PC-9 (cell line): ENCODE measurements at regions not wholly inside any gene's neighbourhood (a gene's known extent, or its start where the extent isn't known, plus 50 kb on each side); places are given as distances from the start of the nearest gene placed in this dataset.

Experiments used
- BruUV-seq: library from RNA; stranded (reverse); fragments of 400-500 nt; replicated peaks from 2 replicates; lab custom pipeline; 2021; lab: Mats Ljungman, UMichigan
- CTCF ChIA-PET: fragments of 300-600 bp; sonication (Branson Sonifier 250); formaldehyde crosslinking; loops from one replicate; lab custom pipeline; 2022; ENCODE audit warnings: antibody characterized with exemption; lab: Charles Lee
- POLR2A ChIA-PET: fragments of 300-600 bp; sonication (Branson Sonifier 250); formaldehyde crosslinking; loops from one replicate; lab custom pipeline; 2022; ENCODE audit warnings: antibody characterized with exemption; ENCODE audit not compliant: unreplicated experiment; lab: Charles Lee
- DNase-seq, 2 experiments: peaks; one replicate each; pipeline versions ENCODE4 v3.0.0 to v3.0.0-alpha.2; 2015 to 2022; ENCODE audit warnings: mixed read lengths in 1 of 2
- H2AFZ ChIP-seq: fragments of 200-600 bp; sonication (generic); 2 replicates; pipeline ENCODE4 v1.8.1; 2017; ENCODE audit warnings: antibody characterized with exemption
- H3F3A ChIP-seq: fragments of 200-600 bp; sonication (generic); 2 replicates; pipeline ENCODE4 v1.8.1; 2017; ENCODE audit warnings: antibody characterized with exemption, mild to moderate bottlenecking, low read depth; ENCODE audit not compliant: insufficient read depth
- H3K27ac ChIP-seq: fragments of 200-600 bp; sonication (generic); 2 replicates; pipeline ENCODE4 v1.6.1; 2016; ENCODE audit warnings: mixed run types
- H3K27me3 ChIP-seq: fragments of 200-600 bp; sonication (generic); 2 replicates; pipeline ENCODE4 v1.6.1; 2016; ENCODE audit warnings: low read depth, mixed run types; ENCODE audit not compliant: insufficient read depth
- H3K36me3 ChIP-seq: fragments of 200-600 bp; sonication (generic); 2 replicates; pipeline ENCODE4 v1.6.1; 2016; ENCODE audit warnings: low read depth, mixed run types
- H3K4me1 ChIP-seq: fragments of 200-600 bp; sonication (generic); replicated peaks from 2 replicates; pipeline ENCODE4 v1.6.1; 2016; ENCODE audit warnings: mixed run types; ENCODE audit not compliant: insufficient read depth
- H3K4me2 ChIP-seq: fragments of 200-600 bp; sonication (generic); 2 replicates; pipeline ENCODE4 v1.6.1; 2017; ENCODE audit warnings: mixed run types
- H3K4me3 ChIP-seq: fragments of 200-600 bp; sonication (generic); 2 replicates; pipeline ENCODE4 v1.6.1; 2016; ENCODE audit warnings: mixed run types
- H3K79me2 ChIP-seq: fragments of 200-600 bp; sonication (generic); 2 replicates; pipeline ENCODE4 v1.6.1; 2017; ENCODE audit warnings: low read depth, mixed run types
- H3K9me2 ChIP-seq: fragments of 200-600 bp; sonication (generic); 2 replicates; pipeline ENCODE4 v1.8.1; 2017; ENCODE audit warnings: mild to moderate bottlenecking; ENCODE audit not compliant: insufficient read depth
- H3K9me3 ChIP-seq: fragments of 200-600 bp; sonication (generic); 2 replicates; pipeline ENCODE4 v1.8.1; 2016; ENCODE audit warnings: low read depth; ENCODE audit not compliant: insufficient read depth
- H4K20me1 ChIP-seq: fragments of 200-600 bp; sonication (generic); 2 replicates; pipeline ENCODE4 v1.8.1; 2017; ENCODE audit not compliant: insufficient read depth
- EZH2 ChIP-seq: fragments of 200-600 bp; sonication (generic); IDR thresholded peaks from 2 replicates; pipeline ENCODE4 v1.8.0; 2017; ENCODE audit warnings: antibody characterized with exemption, low read depth
- intact Hi-C: fragments of 100-400 bp; cut with micrococcal nuclease; formaldehyde crosslinking; loops from one replicate; pipeline ENCODE4 v1.10.0; 2022; ENCODE audit not compliant: unreplicated experiment
- TF ChIP-seq, protein P1 (sequence below): fragments of 200-600 bp; sonication (generic); conservative IDR thresholded peaks from 2 replicates; pipeline ENCODE4 v1.6.1; 2017; ENCODE audit warnings: mixed run types, antibody characterized with exemption, mild to moderate bottlenecking, moderate library complexity

DNA sequence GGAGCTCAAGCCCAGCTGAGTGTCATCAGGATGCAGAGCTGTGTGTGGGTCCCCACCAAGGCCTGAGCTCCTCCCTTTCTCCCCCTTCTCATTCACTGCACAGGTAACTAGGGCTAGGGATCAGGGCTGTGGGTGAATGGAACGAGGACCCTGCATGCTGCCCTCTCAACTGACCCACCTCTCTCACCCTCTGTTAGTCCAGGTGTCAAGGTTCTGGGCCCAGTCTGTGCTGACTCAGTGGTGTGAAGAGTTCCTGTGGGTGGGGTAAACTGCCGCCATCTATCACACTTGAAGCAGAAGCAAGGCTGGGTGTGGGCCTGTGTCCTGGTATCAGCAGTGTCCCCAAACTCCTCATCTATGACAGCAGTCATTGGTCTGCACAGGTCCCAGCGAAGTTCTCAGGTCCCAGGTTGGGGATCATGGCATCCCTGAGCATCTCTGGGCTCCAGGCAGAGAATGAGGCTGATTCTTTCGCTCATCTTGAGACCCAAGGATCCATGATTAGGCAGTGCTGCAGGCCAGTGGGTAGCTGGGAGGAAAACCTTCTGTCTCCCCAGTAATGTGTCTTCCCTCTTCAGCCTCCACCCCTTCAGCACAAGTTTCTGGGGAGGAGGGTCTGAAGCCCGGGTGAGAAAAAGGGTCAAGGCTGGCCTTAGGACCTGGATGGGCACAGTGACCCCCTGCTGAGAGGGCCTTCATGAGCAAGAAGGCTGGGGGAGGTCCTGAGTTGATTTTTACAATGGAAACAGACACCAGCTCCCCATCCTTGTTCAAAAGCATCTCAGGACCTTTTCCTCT lies 109.8 kb downstream of the ZNF280B start:
- 0 out of 2 replicates have a peak, but pooled peaks cover 6% of the 10 kb centered on the region for H3K27me3 ChIP-seq
- no peak overlapping the region for H3K4me2 ChIP-seq
- no peaks in the 10 kb centered on the region for H3K79me2 ChIP-seq
- no peak for TF ChIP-seq EZH2
- TF ChIP-seq, protein P1, sequence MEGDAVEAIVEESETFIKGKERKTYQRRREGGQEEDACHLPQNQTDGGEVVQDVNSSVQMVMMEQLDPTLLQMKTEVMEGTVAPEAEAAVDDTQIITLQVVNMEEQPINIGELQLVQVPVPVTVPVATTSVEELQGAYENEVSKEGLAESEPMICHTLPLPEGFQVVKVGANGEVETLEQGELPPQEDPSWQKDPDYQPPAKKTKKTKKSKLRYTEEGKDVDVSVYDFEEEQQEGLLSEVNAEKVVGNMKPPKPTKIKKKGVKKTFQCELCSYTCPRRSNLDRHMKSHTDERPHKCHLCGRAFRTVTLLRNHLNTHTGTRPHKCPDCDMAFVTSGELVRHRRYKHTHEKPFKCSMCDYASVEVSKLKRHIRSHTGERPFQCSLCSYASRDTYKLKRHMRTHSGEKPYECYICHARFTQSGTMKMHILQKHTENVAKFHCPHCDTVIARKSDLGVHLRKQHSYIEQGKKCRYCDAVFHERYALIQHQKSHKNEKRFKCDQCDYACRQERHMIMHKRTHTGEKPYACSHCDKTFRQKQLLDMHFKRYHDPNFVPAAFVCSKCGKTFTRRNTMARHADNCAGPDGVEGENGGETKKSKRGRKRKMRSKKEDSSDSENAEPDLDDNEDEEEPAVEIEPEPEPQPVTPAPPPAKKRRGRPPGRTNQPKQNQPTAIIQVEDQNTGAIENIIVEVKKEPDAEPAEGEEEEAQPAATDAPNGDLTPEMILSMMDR: no peak
- H3K4me3 ChIP-seq: no peak overlapping the region
- H4K20me1 ChIP-seq: no peaks in the 10 kb centered on the region
- no peak overlapping the region for H3K27ac ChIP-seq
- H3F3A ChIP-seq: peaks cover 6% of the 10 kb centered on the region; the same call in 1 of the 2 replicates
- H3K9me2 ChIP-seq: no peaks in the 10 kb centered on the region
- no peaks in the 10 kb centered on the region for H3K9me3 ChIP-seq
- BruUV-seq: no TSS peak
- no peaks in the 10 kb centered on the region for H3K36me3 ChIP-seq
- peaks cover 9% of the 10 kb centered on the region for H3K4me1 ChIP-seq
- DNase-seq: no peak
- intact Hi-C loops: no loop called here
- H2AFZ ChIP-seq: no peak overlapping the region
- ChIA-PET CTCF (no interaction called here), POLR2A (no interaction called here)

DNA sequence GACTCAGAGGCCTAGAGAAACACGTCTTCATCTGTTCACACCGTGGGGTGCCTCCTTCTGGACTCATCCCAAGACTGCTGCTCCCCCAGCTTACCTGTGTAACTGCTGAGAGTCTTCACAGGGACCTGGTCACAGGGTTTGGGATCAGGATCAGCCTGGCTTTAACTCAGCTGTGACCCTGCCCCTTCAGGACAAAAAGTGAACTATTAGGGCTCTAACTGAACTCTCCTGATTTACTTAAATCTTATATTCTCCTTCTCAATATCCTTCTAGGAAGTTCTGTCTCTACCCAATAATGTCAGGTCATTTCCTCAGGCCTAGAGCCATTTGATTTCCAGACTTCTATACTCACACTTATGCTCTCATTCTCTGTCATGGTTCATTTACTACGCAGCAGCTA lies 108.4 kb downstream of the ZNF280B start:
- BruUV-seq: no TSS peak
- Histone ChIP-seq H3K27me3 (0 out of 2 replicates have a peak, but pooled peaks cover 6% of the 10 kb centered on the region), H2AFZ (no peak overlapping the region), H3K4me2 (no peak overlapping the region), H3K9me2 (no peaks in the 10 kb centered on the region), H3K36me3 (no peaks in the 10 kb centered on the region), H3K4me3 (no peak overlapping the region), H3F3A (peaks cover 6% of the 10 kb centered on the region; the same call in 1 of the 2 replicates), H3K4me1 (peaks cover 9% of the 10 kb centered on the region), H3K79me2 (no peaks in the 10 kb centered on the region), H4K20me1 (no peaks in the 10 kb centered on the region), H3K27ac (no peak overlapping the region), H3K9me3 (no peaks in the 10 kb centered on the region)
- DNase-seq: no peak
- TF ChIP-seq, protein P1: no peak
- no peak for TF ChIP-seq EZH2
- ChIA-PET CTCF (no interaction called here), POLR2A (no interaction called here)
- intact Hi-C loops: no loop called here

DNA sequence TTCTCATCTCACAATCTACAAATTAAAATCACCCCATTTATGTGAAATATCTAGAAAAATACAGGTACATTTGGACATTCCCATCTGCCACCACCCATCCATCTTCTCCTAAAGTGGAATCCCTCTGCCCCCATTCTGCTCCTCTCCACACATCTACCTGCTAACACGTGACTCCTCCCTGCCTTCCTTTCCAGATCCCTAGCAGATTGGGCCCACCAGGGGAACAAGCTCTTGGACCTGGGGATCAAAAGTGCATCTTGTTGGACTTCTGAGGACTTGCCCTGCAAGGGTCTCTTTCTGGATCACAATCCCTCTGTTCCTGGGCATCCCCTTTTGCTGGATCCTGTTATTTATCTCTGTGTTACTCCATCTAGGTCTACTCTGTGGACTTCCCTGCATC lies 107.6 kb downstream of the ZNF280B start:
- ChIA-PET CTCF (no interaction called here), POLR2A (no interaction called here)
- Histone ChIP-seq H3K79me2 (no peaks in the 10 kb centered on the region), H2AFZ (no peak overlapping the region), H3K9me3 (no peaks in the 10 kb centered on the region), H3K27ac (no peak overlapping the region), H3K9me2 (no peaks in the 10 kb centered on the region), H3K4me3 (no peak overlapping the region), H4K20me1 (no peaks in the 10 kb centered on the region), H3K4me2 (no peak overlapping the region), H3K4me1 (peaks cover 9% of the 10 kb centered on the region), H3K36me3 (no peaks in the 10 kb centered on the region), H3K27me3 (0 out of 2 replicates have a peak, but pooled peaks cover 6% of the 10 kb centered on the region), H3F3A (peaks cover 6% of the 10 kb centered on the region; the same call in 1 of the 2 replicates)
- intact Hi-C loops: no loop called here
- DNase-seq: no peak
- no TSS peak for BruUV-seq
- no peak for TF ChIP-seq EZH2
- TF ChIP-seq, protein P1: no peak
